Endothelial cell of umbilical vein (primary cell): ENCODE measurements at regions not wholly inside any gene's neighbourhood (a gene's known extent, or its start where the extent isn't known, plus 50 kb on each side); places are given as distances from the start of the nearest gene placed in this dataset.
"Not testable (repeated sequence)": the region's sequence is repeated elsewhere in the genome, so short reads cannot be mapped to it uniquely, and the experiment has no call there.

Source experiments
- BruUV-seq: library from RNA; stranded (reverse); fragments of 400-500 nt; replicated peaks from 2 replicates; lab custom pipeline; 2021; lab: Mats Ljungman, UMichigan
- CTCF ChIA-PET: fragments of 300-600, 350-600 bp; sonication (Branson Sonifier 250); formaldehyde crosslinking; loops from one replicate; lab custom pipeline; 2021; ENCODE audit warnings: antibody characterized with exemption, inconsistent platforms; lab: Charles Lee
- POLR2A ChIA-PET: fragments of 300-600, 350-600 bp; sonication (Branson Sonifier 250); formaldehyde crosslinking; loops from one replicate; lab custom pipeline; 2021; ENCODE audit warnings: antibody characterized with exemption, inconsistent platforms; lab: Charles Lee
- DNase-seq: peaks from one replicate; pipeline ENCODE4 v3.0.0-alpha.2; 2011; ENCODE audit warnings: low read depth, low spot score
- FAIRE-seq: peaks from 2 replicates; lab custom pipeline; 2011; peaks lifted over from hg19 to GRCh38; lab: Jason Lieb, UNC
- H2AFZ ChIP-seq: 2 replicates; pipeline ENCODE4 v1.6.0; 2012; ENCODE audit warnings: low read depth, low read length, control low read depth, inconsistent platforms
- H3K27ac ChIP-seq: 2 replicates; pipeline ENCODE4 v1.5.1; 2011; ENCODE audit warnings: low read depth, mild to moderate bottlenecking, control low read depth, low read length, moderate library complexity; ENCODE audit not compliant: insufficient read depth
- H3K27me3 ChIP-seq, 2 experiments: 2 replicates each; pipeline versions ENCODE4 v1.6.0 to v1.6.1; 2011; ENCODE audit warnings: low read length in 2 of 2, mixed read lengths in 1 of 2; ENCODE audit not compliant: control insufficient read depth in 2 of 2, insufficient read depth in 2 of 2
- H3K36me3 ChIP-seq, 2 experiments: 2 replicates in 1 of 2; 3 replicates in 1 of 2; pipeline ENCODE4 v1.5.1; 2011; ENCODE audit warnings: low read length in 2 of 2, mild to moderate bottlenecking in 1 of 2, moderate library complexity in 1 of 2; ENCODE audit not compliant: control insufficient read depth in 2 of 2, insufficient read depth in 2 of 2; ENCODE audit errors: extremely low read depth in 1 of 2
- H3K4me1 ChIP-seq: 3 replicates; pipeline ENCODE4 v1.5.1; 2011; ENCODE audit warnings: mild to moderate bottlenecking, low read length; ENCODE audit not compliant: control insufficient read depth, insufficient read depth; ENCODE audit errors: extremely low read depth
- H3K4me2 ChIP-seq: 2 replicates; pipeline ENCODE4 v1.6.1; 2011; ENCODE audit warnings: low read length, control low read depth, mixed read lengths; ENCODE audit not compliant: insufficient read depth
- H3K4me3 ChIP-seq, 3 experiments: fragments of 200-600 bp in 1 of 3; sonication (generic), shearing (Covaris generic) in 1 of 3; replicated peaks in 1 of 3; 2 replicates each; pipeline ENCODE4 v1.5.1; 2011 to 2016; ENCODE audit warnings: control low read depth in 3 of 3, low read length in 3 of 3, mild to moderate bottlenecking in 2 of 3, inconsistent platforms in 1 of 3, low read depth in 1 of 3, moderate library complexity in 1 of 3; ENCODE audit not compliant: insufficient read depth in 1 of 3
- H3K79me2 ChIP-seq: 2 replicates; pipeline ENCODE4 v1.6.0; 2012; ENCODE audit warnings: low read length, inconsistent platforms; ENCODE audit not compliant: control insufficient read depth, insufficient read depth
- H3K9ac ChIP-seq: replicated peaks from 2 replicates; pipeline ENCODE3; 2011; ENCODE audit warnings: low read length, control low read depth; ENCODE audit not compliant: insufficient read depth; ENCODE audit errors: extremely low read depth
- H3K9me1 ChIP-seq: replicated peaks from 3 replicates; pipeline ENCODE4 v1.6.0; 2011; ENCODE audit warnings: mild to moderate bottlenecking, low read length; ENCODE audit not compliant: control insufficient read depth, insufficient read depth; ENCODE audit errors: extremely low read depth
- H3K9me3 ChIP-seq: replicated peaks from 2 replicates; pipeline ENCODE4 v1.5.1; 2012; ENCODE audit warnings: low read length, inconsistent platforms; ENCODE audit not compliant: control insufficient read depth, insufficient read depth
- H4K20me1 ChIP-seq: replicated peaks from 2 replicates; pipeline ENCODE3; 2011; ENCODE audit warnings: mild to moderate bottlenecking, low read length; ENCODE audit not compliant: control insufficient read depth, insufficient read depth; ENCODE audit errors: extremely low read depth
- EZH2 ChIP-seq: IDR thresholded peaks from 2 replicates; pipeline ENCODE4 v1.6.1; 2012; ENCODE audit warnings: borderline replicate concordance, low read depth, mild to moderate bottlenecking, moderate library complexity, low read length, inconsistent platforms; ENCODE audit not compliant: severe bottlenecking
- FOS ChIP-seq: IDR thresholded peaks from 2 replicates; pipeline ENCODE4 v1.6.1; 2011; ENCODE audit warnings: mild to moderate bottlenecking, low read length, moderate library complexity, borderline replicate concordance; ENCODE audit not compliant: insufficient read depth
- MYC ChIP-seq: IDR thresholded peaks from one replicate; pipeline ENCODE4 v1.6.1; 2011; ENCODE audit warnings: mild to moderate bottlenecking, low read depth, low read length
- POLR2A ChIP-seq: IDR thresholded peaks from 2 replicates; pipeline ENCODE4 v1.6.1; 2012; ENCODE audit warnings: low read depth, mild to moderate bottlenecking, control low read depth, low read length
- POLR2AphosphoS5 ChIP-seq: IDR thresholded peaks from 2 replicates; pipeline ENCODE4 v1.6.1; 2012; ENCODE audit warnings: low read depth, mild to moderate bottlenecking, control low read depth, low read length, moderate library complexity; ENCODE audit not compliant: insufficient read depth
- dilution Hi-C: fragments of 300-500 bp; cut with MboI; formaldehyde crosslinking; loops from one replicate; pipeline ENCODE4 v1.15.0; 2019; ENCODE audit warnings: low sequenced_read_pairs; ENCODE audit not compliant: extremely low pct_ligation_motif_present
- intact Hi-C: fragments of 100-400 bp; cut with micrococcal nuclease; formaldehyde crosslinking; loops from one replicate; pipeline ENCODE4 v1.10.0; 2022
- TF ChIP-seq, protein P1 (sequence below), 2 donors: IDR thresholded peaks; 1 replicate in 1 of 2; 2 replicates in 1 of 2; pipeline ENCODE4 v1.5.1; 2011; ENCODE audit warnings: low read length in 2 of 2, mild to moderate bottlenecking in 2 of 2, moderate library complexity in 2 of 2, control low read depth in 1 of 2, inconsistent platforms in 1 of 2, low read depth in 1 of 2; ENCODE audit not compliant: insufficient read depth in 1 of 2; ENCODE audit errors: extremely low read depth in 1 of 2

DNA sequence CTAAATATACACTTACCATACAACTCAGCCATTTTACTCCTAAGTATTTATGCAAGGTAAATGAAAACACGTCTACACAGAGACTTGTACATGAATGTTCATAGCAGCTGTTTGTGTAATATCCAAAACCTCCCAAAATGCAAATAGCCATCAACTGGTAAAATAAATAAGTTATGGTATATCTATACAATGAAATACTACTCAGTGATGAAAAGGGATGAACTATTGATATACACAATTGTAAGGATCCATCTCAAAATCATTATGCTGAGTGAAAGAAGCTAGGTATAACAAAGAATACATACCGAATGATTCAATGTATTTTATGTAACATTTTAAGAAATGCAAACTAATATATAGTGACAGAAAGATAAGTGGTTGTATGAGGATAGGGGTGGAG is 149.8 kb upstream of the TNFSF11 start:
- FAIRE-seq (no peak), DNase-seq (no peak)
- H3K27ac ChIP-seq: no peak overlapping the region
- H2AFZ ChIP-seq: no peak overlapping the region
- TF ChIP-seq, protein P1, sequence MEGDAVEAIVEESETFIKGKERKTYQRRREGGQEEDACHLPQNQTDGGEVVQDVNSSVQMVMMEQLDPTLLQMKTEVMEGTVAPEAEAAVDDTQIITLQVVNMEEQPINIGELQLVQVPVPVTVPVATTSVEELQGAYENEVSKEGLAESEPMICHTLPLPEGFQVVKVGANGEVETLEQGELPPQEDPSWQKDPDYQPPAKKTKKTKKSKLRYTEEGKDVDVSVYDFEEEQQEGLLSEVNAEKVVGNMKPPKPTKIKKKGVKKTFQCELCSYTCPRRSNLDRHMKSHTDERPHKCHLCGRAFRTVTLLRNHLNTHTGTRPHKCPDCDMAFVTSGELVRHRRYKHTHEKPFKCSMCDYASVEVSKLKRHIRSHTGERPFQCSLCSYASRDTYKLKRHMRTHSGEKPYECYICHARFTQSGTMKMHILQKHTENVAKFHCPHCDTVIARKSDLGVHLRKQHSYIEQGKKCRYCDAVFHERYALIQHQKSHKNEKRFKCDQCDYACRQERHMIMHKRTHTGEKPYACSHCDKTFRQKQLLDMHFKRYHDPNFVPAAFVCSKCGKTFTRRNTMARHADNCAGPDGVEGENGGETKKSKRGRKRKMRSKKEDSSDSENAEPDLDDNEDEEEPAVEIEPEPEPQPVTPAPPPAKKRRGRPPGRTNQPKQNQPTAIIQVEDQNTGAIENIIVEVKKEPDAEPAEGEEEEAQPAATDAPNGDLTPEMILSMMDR (IDR thresholded peaks at IDR 0.05; ENCODE audit: extremely low read depth in 1 of 2, insufficient read depth in 1 of 2, low read depth in 1 of 2, low read length in 2 of 2): no peak
- TF ChIP-seq POLR2A (no peak), POLR2AphosphoS5 (no peak), FOS (no peak)
- no peaks in the 10 kb centered on the region for H4K20me1 ChIP-seq
- no peaks in the 10 kb centered on the region for H3K9me3 ChIP-seq
- no peaks in the 10 kb centered on the region for H3K79me2 ChIP-seq
- H3K9me1 ChIP-seq: no peaks in the 10 kb centered on the region
- no peaks in the 10 kb centered on the region for H3K36me3 ChIP-seq
- POLR2A ChIA-PET: no interaction called here
- no peak overlapping the region for H3K4me2 ChIP-seq
- CTCF ChIA-PET: no interaction called here
- H3K9ac ChIP-seq: no peak overlapping the region
- no peaks in the 10 kb centered on the region for H3K4me1 ChIP-seq
- H3K4me3 ChIP-seq: no peak overlapping the region
- dilution Hi-C loops: no loop called here
- H3K27me3 ChIP-seq: peaks cover 0 to 2% of the 10 kb centered on the region in 2 experiments
- no TSS peak for BruUV-seq
- intact Hi-C loops: no loop called here

GRCh38 chr13:42445354-42445753 is 128.6 kb upstream of the TNFSF11 start:
- intact Hi-C loops: no loop called here
- Histone ChIP-seq H4K20me1 (no peaks in the 10 kb centered on the region), H3K4me1 (no peaks in the 10 kb centered on the region), H3K4me2 (no peak overlapping the region), H3K79me2 (no peaks in the 10 kb centered on the region), H3K9me3 (no peaks in the 10 kb centered on the region), H3K36me3 (no peaks in the 10 kb centered on the region), H3K27ac (no peak overlapping the region), H3K4me3 (no peak overlapping the region), H3K9ac (no peak overlapping the region), H3K27me3 (no peaks in the 10 kb centered on the region), H3K9me1 (no peaks in the 10 kb centered on the region), H2AFZ (no peak overlapping the region)
- dilution Hi-C loops: no loop called here
- DNase-seq (no peak), FAIRE-seq (no peak)
- no peak for TF ChIP-seq EZH2
- TF ChIP-seq, protein P1 (IDR thresholded peaks at IDR 0.05; ENCODE audit: extremely low read depth in 1 of 2, insufficient read depth in 1 of 2, low read depth in 1 of 2, low read length in 2 of 2): no peak
- TF ChIP-seq MYC: no peak
- CTCF ChIA-PET: no interaction called here
- POLR2A ChIA-PET: no interaction called here
- BruUV-seq: no TSS peak

- dilution Hi-C loops, POLR2A ChIA-PET, H3K4me1 ChIP-seq, FAIRE-seq, intact Hi-C loops, H3K4me2 ChIP-seq, H3K79me2 ChIP-seq, H4K20me1 ChIP-seq, BruUV-seq, H3K27me3 ChIP-seq, H2AFZ ChIP-seq, H3K36me3 ChIP-seq, H3K9ac ChIP-seq, H3K9me3 ChIP-seq, CTCF ChIA-PET, H3K9me1 ChIP-seq, H3K4me3 ChIP-seq, DNase-seq, H3K27ac ChIP-seq: not testable (repeated sequence)
These were observed 127.4 kb upstream of the TNFSF11 start for GRCh38 chr13:42446597-42446996.
